ENCODE measurements at regions not wholly inside any gene's neighbourhood (a gene's known extent, or its start where the extent isn't known, plus 50 kb on each side); places are given as distances from the start of the nearest gene placed in this dataset.

DNA sequence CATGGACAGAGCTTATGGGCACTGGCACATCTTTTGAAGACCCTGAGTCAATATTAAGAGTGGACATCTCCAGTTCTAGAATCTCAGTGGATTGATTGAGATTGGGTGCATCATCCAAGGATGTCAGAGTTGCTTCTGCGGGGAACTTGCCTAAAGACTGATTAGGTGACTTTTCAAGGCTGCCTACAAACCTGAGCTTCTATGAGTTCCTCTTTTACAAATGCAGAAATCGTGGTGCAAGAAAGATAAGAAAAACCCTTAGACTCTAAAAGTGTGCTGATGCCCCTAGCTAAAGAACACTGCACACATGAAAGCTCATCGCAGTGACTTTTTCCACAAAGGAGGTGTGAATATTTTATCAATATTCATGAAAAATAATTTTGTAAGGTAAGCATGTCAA is 86.8 kb upstream of the NEDD4L start:
- TF ChIP-seq, protein P1, sequence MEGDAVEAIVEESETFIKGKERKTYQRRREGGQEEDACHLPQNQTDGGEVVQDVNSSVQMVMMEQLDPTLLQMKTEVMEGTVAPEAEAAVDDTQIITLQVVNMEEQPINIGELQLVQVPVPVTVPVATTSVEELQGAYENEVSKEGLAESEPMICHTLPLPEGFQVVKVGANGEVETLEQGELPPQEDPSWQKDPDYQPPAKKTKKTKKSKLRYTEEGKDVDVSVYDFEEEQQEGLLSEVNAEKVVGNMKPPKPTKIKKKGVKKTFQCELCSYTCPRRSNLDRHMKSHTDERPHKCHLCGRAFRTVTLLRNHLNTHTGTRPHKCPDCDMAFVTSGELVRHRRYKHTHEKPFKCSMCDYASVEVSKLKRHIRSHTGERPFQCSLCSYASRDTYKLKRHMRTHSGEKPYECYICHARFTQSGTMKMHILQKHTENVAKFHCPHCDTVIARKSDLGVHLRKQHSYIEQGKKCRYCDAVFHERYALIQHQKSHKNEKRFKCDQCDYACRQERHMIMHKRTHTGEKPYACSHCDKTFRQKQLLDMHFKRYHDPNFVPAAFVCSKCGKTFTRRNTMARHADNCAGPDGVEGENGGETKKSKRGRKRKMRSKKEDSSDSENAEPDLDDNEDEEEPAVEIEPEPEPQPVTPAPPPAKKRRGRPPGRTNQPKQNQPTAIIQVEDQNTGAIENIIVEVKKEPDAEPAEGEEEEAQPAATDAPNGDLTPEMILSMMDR (IDR thresholded peaks at IDR 0.05; ENCODE audit: insufficient read depth in 1 of 2, low read depth in 1 of 2, low read length in 1 of 2, severe bottlenecking in 1 of 2, unreplicated experiment in 1 of 2) = no peak
- no peak for DNase-seq
- no peaks in the 10 kb centered on the region for H3K9me3 Mint-ChIP-seq (ENCODE audit: unreplicated experiment)
- Histone ChIP-seq H3K36me3 (ENCODE audit: control insufficient read depth, insufficient read depth, low read length) (no peaks in the 10 kb centered on the region), H3K27me3 (replicated peaks; ENCODE audit: control insufficient read depth, insufficient read depth, low read length) (no peaks in the 10 kb centered on the region), H3K4me3 (ENCODE audit: low read depth, low read length) (no peak overlapping the region), H3K4me1 (no peaks in the 10 kb centered on the region), H3K9me3 (no peaks in the 10 kb centered on the region)
- POLR2A ChIA-PET = no interaction called here
- H3K4me3 Mint-ChIP-seq (ENCODE audit: unreplicated experiment) = no peak overlapping the region
- H3K36me3 Mint-ChIP-seq (ENCODE audit: insufficient read depth, unreplicated experiment) = no peaks in the 10 kb centered on the region
- H3K27ac Mint-ChIP-seq (ENCODE audit: unreplicated experiment) = no peak overlapping the region
- peaks cover 6% of the 10 kb centered on the region for H3K4me1 Mint-ChIP-seq (ENCODE audit: low read depth, unreplicated experiment)
- no TSS peak for BruUV-seq (replicated peaks)
- CTCF ChIA-PET = no interaction called here
- H3K27me3 Mint-ChIP-seq (ENCODE audit: insufficient read depth, unreplicated experiment) = no peaks in the 10 kb centered on the region
- intact Hi-C loops (cut with micrococcal nuclease; ENCODE audit: unreplicated experiment) = loop anchor here (5.0 kb wide), 2 partner anchors 75 to 165 kb away; no protein-coding TSS in a partner anchor

DNA sequence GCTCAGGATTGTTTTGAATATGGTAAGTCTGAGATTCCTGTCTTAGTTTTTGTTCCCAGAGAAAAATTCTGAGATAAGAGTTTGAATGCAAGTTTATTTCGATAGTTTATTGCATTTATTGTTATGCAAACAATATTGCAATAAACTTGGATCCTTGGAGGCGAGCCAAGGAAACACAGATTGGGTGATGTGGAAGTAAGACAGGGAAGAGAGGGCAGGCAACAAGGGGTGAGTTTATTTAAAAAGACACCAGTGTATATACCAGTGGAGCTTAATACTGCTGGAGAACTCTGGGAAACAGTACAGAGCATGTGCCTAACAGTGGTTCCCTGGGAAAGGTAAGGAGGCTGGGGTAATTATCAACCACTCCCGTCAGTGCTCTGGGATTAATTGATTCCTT is 87.5 kb upstream of the NEDD4L start:
- H3K36me3 Mint-ChIP-seq (ENCODE audit: insufficient read depth, unreplicated experiment) = no peaks in the 10 kb centered on the region
- DNase-seq = no peak
- TF ChIP-seq, protein P1 (IDR thresholded peaks at IDR 0.05; ENCODE audit: insufficient read depth in 1 of 2, low read depth in 1 of 2, low read length in 1 of 2, severe bottlenecking in 1 of 2, unreplicated experiment in 1 of 2) = no peak
- H3K4me1 Mint-ChIP-seq (ENCODE audit: low read depth, unreplicated experiment) = peaks cover 14% of the 10 kb centered on the region
- H3K4me3 Mint-ChIP-seq (ENCODE audit: unreplicated experiment) = no peak overlapping the region
- H3K4me3 ChIP-seq (ENCODE audit: low read depth, low read length) = no peak overlapping the region
- no peaks in the 10 kb centered on the region for H3K27me3 Mint-ChIP-seq (ENCODE audit: insufficient read depth, unreplicated experiment)
- no peaks in the 10 kb centered on the region for H3K9me3 ChIP-seq
- intact Hi-C loops (cut with micrococcal nuclease; ENCODE audit: unreplicated experiment) = loop anchor here (5.0 kb wide), 2 partner anchors 74 to 166 kb away; no protein-coding TSS in a partner anchor
- H3K9me3 Mint-ChIP-seq (ENCODE audit: unreplicated experiment) = no peaks in the 10 kb centered on the region
- BruUV-seq (replicated peaks) = no TSS peak
- ChIA-PET CTCF (no interaction called here), POLR2A (no interaction called here)
- H3K27me3 ChIP-seq (replicated peaks; ENCODE audit: control insufficient read depth, insufficient read depth, low read length) = no peaks in the 10 kb centered on the region
- H3K36me3 ChIP-seq (ENCODE audit: control insufficient read depth, insufficient read depth, low read length) = no peaks in the 10 kb centered on the region
- H3K4me1 ChIP-seq = no peaks in the 10 kb centered on the region
- H3K27ac Mint-ChIP-seq (ENCODE audit: unreplicated experiment) = no peak overlapping the region

DNA sequence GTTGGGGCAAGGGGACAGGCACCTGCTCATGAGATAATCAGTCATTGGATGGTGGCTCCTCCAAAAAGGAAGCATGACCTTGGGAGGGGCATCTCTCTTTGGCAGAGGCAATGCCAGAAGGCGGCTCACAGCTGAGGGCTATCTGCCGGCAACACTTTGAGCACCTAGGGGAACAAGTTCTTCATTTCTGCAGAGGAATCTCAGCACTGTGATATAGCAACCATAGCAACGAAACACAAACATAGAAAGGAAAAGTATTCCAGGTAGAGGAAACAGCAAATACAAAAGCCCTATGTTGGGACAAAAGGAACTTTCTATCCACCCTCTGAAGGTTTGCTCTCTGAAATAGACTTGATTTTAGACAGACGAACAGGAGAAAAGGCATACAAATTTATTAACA is 89.1 kb upstream of the NEDD4L start:
- no peaks in the 10 kb centered on the region for H3K27me3 ChIP-seq (replicated peaks; ENCODE audit: control insufficient read depth, insufficient read depth, low read length)
- H3K36me3 Mint-ChIP-seq (ENCODE audit: insufficient read depth, unreplicated experiment) = no peaks in the 10 kb centered on the region
- H3K9me3 ChIP-seq = no peaks in the 10 kb centered on the region
- ChIA-PET CTCF (no interaction called here), POLR2A (no interaction called here)
- no peak overlapping the region for H3K4me3 Mint-ChIP-seq (ENCODE audit: unreplicated experiment)
- DNase-seq = peak in 1 of 2 experiments; percentile 7
- no peaks in the 10 kb centered on the region for H3K27me3 Mint-ChIP-seq (ENCODE audit: insufficient read depth, unreplicated experiment)
- peaks cover 15% of the 10 kb centered on the region for H3K4me1 Mint-ChIP-seq (ENCODE audit: low read depth, unreplicated experiment)
- H3K36me3 ChIP-seq (ENCODE audit: control insufficient read depth, insufficient read depth, low read length) = no peaks in the 10 kb centered on the region
- H3K4me1 ChIP-seq = no peaks in the 10 kb centered on the region
- H3K27ac Mint-ChIP-seq (ENCODE audit: unreplicated experiment) = no peak overlapping the region
- intact Hi-C loops (cut with micrococcal nuclease; ENCODE audit: unreplicated experiment) = loop anchor here (5.0 kb wide), 2 partner anchors 73 to 167 kb away; no protein-coding TSS in a partner anchor
- BruUV-seq (replicated peaks) = no TSS peak
- no peaks in the 10 kb centered on the region for H3K9me3 Mint-ChIP-seq (ENCODE audit: unreplicated experiment)
- H3K4me3 ChIP-seq (ENCODE audit: low read depth, low read length) = no peak overlapping the region
- TF ChIP-seq, protein P1 (IDR thresholded peaks at IDR 0.05; ENCODE audit: insufficient read depth in 1 of 2, low read depth in 1 of 2, low read length in 1 of 2, severe bottlenecking in 1 of 2, unreplicated experiment in 1 of 2) = no peak
